Right hindlimb (tissue), 1 donor: ENCODE measurements at regions not wholly inside any gene's neighbourhood (a gene's known extent, or its start where the extent isn't known, plus 50 kb on each side); places are given as distances from the start of the nearest gene placed in this dataset.
A peak's percentile ranks its signal among the peaks of the same experiment; 100 is the strongest.

Source experiments
- DNase-seq: peaks from one replicate; pipeline ENCODE4 v3.0.0-alpha.2; 2018

DNA sequence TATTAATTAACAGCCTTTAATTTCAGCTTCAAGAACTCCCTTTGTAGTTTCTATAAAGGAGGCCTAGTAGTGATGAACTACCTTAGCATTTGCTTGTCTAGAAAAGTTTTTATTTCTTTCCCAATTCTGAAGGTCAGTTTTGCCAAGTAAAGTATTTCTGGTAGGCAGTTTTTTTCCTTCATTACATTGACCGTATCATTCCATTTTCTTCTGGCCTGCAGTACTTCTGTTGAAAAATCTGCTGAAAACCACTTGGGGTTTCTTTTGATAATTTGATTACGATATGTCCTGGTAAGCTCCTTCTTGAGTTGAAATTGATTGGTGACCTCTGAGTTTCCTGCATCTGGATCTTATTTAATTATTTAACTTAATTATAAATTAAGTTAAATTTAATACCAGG is 691.8 kb downstream of the TSN start:
- DNase-seq, result no peak

DNA sequence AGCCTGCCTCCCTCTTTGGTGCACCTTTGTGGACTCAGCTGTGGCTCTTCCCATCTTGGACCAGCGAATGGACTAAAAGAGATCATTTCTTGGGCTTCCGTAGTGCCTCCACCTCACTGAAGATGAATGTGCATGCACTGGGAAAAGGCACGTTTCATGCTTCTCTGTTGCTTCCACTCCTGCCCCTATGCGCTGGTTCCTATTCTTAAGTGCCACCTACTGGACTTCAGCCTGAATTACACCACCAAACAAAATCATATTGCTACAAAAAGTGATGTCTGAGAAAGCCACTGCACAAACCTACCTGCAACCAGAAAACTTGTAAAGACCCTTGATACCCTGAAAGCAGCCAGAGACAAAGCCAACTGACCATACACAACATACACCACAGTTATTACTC is 695.6 kb downstream of the TSN start:
- no peak for DNase-seq

DNA sequence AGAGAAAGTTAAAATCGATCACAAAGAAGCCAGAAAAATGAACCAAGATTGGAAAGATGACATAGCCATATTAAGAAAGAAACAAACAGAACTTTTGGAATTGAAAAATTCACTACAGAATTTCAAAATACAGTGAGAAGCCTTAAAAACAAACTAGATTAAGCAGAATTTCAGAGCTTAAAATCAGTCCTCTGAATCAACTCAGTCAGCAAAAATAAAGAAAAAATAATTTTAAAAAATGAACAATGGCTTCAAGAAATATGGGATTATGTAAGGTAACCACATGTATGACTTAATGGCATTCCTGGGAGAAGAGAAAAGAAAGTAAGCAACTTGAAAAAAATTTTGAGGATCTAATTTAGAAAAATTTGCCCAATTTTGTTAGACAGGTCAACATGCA is 696.2 kb downstream of the TSN start:
- no peak for DNase-seq

DNA sequence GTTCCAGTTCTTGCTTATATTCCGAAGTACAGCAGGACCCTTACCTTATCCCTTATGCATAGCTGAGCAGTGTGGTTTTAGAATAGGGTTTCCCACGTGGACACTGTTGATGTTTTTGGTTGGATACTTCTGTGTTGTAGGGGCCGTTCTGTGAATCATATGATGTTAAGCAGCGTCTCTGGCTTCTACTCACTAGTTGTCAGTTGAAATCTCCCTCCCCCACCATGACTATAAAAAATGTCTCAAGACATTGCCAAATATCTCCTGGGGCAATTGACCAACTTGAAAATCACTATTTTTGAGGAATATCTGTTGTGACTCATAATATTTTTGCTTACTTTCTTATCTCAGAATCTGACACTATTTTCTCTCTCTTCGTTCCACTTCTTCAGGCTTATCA is 713.7 kb downstream of the TSN start:
- DNase-seq, result no peak

DNA sequence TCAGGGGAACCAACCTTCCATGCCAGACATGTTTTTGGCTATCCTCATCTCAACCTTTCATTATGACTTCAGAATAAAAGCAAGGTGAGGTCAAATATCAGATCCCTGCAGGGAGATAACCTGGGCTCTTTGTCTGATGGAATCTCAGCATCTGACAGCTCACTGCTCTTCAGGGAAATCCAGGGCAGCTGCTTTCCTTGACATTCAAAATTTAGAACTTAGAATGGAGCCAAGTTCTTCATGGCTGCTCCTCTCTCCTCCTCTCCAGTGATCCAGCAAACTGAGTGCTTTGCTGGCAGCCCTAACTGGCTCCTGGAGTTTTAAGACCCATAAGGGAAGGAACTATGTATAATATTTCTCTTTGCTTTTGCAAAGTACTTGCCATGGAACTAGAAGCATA is 716.3 kb downstream of the TSN start:
- DNase-seq, result peak; percentile 75

DNA sequence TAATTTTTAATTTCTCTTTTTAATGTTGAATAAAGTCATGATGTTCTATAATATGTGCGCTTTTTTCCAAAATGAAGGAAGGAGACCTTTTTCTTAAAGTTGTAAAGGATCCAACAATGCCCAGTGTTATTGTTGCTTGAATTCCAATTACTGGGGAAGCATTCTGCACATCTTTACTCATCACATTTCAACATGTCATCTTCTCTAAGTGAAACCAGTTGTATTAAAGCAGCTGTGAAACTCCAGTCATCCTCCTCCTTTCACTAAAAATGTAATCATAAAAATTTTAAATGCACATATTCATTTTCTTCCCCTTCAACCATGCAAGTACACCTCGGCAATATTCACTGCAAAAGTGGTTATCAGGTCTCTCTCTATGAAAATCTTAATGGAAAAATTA is 722.7 kb downstream of the TSN start:
- DNase-seq, result no peak

DNA sequence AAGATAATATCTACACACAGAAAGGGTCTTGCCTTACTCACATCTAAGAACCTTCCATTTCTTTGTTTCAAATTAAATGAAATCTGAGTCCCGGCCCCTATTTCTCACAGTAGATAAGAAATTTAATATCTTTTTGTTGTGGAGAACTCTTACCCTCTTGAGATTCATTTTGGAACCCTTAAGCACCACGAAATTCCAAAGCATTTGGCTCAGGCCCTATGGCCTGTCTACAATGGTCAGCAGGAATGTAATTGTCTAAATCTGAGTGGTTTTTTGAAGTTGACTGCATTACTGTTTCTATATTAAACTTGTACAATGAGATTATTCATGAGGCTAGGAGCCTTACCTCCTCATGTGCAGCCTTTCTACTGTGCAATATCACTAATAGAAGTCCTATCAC is 723.3 kb downstream of the TSN start:
- DNase-seq, result no peak

DNA sequence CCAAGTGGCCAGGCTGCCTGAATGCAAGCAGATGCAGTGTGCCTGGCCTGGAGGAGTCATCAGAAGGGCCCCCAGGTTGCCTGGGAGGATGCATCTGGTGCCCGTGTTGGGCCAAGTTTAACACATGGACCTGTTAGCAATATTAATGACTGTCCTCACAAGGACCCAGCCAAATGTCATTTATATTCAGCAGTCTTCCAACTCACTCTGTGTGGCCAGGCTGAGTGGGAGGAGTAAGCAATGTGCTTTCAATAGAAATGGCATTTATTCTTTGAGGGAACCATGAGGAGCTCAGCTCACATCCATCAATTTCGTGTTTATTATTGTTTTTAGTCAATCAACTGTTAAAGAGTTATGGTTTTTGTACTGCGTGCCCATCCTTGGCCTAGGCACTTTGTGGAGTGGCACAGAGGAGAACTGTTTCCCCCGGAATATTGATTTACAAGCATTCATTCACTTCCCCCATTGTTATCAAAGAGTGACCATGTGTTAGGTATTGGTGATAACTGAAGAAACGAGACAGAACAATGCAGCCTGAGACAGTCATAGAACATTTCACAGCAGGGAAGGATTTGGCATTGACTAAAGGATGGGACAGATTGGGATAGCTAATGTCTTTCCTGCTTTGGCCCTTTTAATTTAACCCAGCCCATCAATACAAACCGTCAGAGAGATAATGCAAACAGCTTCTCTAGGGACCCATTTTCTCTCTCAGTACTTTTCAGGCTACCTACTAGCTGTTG is 725.2 kb downstream of the TSN start:
- DNase-seq, result no peak

DNA sequence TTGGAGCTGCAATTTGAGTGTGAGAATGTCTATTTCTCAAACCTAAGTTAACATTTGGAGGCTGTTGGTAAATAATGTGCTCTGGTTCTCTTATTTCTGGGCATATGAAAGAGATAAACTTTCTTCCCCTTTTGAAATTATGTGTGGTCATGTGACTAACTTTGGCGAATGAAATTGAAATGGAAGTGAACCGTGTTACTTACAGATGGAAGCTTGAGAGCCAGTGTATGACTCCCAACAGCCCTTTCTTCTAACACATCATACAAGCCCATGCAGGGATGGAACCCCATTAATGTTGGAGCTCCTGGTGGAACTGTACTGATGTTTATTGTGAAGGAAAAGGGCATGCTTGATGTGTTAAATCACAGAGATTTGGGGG is 725.8 kb downstream of the TSN start:
- no peak for DNase-seq

DNA sequence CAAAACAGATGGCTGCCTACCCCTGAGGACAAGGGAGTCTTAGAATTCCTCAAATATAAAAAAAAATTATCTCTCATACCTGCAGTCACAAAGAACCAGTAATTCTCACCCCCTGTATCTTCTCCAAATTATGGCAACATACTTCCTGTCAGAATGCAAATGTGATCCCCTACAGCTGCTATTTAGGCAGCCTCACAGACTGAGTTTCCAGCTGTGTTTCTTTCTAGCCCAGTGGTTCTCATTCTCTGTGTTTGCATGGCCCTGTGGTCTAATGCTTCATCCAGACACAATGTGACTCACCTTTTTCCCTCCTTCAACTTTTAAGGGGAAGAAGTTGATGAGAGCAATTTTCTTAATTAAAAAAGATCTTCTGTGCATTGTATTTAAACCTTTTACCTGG is 726.3 kb downstream of the TSN start:
- DNase-seq, result no peak

DNA sequence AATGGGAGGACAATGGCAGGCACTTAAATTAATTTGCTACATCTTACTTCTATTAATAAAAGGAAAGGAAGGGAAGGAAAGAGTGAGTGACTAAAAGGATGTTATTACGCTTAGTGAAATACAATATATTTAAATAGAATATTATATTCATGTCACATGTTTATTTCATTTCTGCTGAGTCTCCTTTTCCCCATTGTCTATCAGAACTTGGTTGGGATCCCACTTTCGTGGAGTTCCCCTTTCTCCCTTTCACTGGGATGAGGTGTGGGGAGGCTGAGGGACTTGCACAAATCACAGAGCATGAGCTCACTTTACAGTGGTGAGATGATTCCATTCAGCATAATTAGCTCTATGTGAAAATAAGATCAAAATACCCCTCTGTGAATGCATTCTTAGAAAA is 730.6 kb downstream of the TSN start:
- DNase-seq, result no peak

DNA sequence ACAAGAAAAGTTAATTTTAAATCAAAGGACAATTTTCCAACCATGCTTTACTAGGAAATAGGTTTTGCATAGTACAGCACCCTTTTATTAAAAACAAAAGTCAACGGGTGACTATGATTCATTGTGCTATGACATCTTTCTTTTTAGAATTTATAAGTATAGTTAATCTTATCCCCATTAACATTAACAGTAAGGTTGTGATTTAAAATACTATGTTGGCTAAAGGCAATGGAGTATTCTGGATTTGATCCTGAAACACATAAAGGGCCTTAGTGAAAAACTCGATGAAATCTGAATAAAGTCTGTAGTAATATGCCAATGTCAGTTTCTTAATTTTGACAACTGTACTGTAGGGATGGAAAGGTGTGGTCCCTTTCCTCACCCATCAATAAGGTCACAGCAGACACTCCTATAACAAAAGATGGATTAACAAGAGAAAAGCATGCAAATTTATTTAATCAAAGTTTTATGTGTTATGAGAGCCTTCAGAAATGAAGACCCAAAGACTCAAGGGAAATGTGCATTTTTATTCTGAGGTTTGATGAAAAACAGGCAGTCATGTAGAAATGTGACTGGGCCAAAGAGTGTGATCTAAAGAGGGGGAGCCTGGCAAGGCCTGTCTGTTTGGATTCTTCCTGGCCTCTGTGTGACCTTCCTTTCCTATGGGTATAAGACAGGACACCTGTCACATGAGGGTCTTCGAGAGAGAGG is 731.4 kb downstream of the TSN start:
- peak; percentile 34 for DNase-seq

DNA sequence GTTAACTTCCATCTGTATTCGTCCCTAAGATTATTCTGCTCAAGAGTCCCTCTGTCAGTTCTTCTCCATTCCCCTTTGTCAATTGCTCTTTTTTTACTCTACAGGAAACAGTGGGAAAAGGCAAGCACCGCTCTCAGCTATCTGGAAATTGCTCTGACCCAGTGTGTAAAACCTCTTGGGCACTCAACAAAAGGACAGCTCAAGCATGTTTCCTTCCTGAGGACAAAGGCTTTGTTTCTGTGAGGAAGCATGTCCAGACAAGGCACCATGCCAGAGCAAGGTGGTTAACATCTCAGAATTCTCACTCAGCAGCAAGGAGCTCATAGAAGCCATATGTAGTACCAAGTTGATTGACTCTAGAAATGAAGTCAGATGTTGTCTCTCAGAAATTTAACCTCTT is 735.6 kb downstream of the TSN start:
- DNase-seq, result no peak

DNA sequence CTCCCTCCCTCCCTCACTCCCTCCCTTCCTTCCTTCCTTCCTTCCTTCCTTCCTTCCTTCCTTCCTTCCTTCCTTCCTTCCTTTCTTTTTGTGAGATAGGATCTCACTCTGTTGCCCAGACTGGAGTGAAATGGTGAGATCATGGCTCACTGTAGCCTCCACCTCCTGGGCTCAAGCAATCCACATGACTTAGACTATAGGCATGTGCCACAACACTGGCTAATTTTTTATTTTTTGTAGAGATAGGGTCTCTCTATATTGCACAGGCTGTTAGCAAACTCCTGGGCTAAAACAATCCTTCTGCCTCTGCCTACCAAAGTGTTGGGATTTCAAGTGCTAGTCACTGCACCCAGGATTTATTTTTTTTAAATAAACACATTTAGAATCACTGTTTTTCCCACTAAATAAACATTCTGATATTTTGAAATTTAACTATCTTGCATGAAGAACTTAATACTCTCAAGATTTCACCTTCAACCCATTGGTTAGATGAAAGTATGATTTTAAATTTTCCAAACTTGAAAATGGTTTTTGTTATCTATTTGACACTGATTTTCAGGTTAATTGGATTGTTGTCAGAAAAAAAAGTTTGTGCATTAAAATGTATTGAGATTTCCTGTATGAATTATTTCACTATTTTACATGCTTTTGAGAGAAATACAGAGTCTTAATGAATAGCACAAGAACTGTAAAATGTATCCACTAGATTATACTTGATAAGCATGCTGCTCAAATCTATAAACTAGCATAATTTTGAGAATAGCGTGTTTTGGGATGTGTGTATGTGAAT is 745.1 kb downstream of the TSN start:
- no peak for DNase-seq

DNA sequence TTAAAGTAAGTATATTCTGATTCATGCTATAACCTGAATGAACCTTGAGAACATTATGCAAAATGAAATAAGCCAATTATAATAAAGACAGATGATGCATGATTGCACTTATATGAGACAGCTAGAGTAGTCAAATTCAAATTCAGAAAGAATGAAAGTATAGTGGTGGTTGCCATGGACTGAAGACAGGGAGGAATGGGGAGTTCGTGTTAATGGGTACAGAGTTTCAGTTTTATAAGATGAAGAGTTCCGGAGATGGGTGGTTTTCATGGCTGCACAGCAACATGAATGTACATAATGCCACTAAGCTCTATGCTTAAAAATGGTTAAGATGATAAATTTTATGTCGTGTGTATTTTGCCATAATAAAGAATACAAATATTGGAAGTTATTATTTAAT is 751.2 kb downstream of the TSN start:
- DNase-seq, result no peak

DNA sequence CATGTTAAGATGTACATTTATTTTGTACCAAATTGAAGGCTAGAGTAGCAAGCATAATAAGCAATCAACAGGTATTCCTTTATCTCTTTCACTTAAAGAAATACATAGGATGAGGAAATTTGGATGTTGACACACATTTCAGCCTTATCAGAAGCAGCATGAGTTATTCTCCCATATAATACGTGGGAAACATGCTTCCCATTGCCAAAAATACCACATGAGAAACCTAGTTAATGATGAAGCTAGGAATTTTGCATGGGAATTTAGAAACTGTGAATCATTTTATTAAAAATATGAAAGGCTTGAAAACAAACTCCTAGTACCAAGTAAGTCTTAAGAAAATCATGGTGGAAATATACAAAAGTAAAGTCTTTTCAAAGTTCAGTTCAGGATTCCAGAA is 751.8 kb downstream of the TSN start:
- DNase-seq, result no peak

DNA sequence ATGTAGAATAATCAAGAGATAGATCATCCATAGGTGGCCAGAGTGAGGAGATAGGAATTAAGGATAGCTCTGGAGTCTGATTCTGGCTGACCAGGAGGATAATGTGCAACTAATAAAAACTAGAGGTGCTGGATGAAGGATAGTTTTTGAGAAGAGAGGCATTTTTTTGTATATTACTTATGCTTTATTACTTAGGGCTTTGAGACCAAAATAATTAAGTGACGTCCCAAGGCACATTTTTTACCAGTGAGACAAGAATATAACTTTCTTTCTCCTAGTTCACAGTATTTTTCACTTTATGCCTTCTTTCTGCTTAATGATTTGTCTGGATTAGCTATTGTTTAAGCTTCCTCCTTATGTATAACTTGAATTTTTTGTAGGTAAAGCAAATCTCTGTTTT is 756.6 kb downstream of the TSN start:
- DNase-seq, result no peak

DNA sequence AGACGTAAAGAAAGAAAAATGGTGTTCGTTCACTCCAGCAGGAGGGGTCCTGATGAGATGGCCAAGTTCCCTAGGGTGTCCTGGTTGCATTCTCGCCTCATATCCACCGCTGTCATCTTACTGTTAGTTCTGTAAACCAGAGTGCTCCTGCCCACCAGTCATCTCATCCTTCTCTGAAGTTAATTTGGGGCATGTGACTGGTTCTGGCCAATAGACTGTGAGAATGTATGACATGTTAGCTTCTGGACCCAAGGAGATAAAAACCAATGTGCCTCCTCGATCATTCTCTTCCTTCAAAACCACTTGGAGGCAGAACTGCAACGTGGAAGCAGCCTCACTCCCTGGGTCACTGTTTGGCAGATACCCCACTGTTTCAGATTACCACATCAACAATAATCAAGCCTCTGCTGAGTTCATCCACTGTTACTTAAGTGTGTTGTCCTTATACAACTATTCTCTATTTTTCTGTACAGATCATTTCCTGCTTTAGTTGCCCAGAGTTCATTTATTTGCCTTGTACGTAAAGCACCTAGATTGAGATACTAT is 759.1 kb downstream of the TSN start:
- no peak for DNase-seq

DNA sequence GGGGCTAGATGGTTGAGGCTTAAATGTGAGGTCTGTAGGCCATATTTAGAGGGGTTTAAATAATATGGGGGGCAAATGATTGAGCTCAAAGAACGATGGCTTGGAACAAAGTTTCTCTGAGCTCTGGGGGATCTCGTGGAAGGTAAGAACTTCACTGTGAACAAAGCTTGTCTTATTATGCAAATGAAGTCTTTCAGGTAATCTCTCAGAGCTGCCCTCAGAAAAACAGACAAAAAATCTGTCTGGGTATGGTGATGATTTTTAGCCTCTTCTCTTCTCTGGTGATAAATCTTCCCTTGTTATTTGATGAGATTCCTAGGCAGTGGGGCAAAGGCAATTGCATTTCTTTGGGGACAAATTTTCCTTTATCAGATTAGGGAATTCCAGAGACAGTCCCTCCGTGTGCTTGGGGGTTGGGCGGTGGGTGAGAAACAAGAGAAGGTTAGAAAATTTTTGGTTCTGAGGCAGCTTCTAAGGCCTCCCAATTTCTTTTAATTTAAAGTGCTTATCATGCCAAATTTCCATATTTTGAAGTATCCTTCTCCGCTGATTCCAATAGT is 760.4 kb downstream of the TSN start:
- DNase-seq, result no peak

DNA sequence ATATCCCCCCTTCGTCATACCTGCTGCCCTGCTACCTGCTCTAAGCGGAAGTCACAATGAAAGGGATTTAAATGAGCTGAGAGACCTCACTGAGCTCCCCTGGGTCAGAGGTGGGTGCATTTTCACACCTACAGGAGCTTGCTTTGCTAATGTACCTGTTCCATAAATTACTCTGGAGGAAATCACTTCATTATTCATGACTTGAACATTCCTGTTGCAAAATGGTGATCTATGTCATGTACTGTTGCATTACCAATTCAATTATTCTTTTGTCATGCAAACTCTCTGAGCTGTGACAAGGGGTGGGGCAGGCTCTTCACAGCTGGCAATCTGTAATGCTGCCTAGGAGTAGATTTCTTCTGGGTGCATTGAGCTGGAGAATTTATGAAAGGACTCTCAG is 761.3 kb downstream of the TSN start:
- no peak for DNase-seq

DNA sequence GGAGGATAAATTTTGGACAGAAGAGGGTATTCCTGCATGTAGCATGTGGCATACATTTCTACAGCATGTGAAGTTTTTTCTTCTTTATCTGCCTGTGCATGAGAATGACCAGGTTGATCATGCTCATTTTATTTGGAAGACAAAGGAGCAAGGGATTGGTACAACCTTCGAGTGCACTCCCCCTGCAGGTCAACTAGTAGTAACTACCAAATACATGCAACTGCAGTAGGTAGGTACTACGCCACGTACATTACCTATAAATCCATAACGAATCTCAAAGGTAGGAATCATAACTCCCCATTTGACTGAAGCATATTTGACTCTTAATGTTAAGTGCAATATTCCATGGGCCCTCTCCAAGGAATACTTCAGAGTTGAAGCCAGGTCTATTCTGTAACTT is 763.9 kb downstream of the TSN start:
- no peak for DNase-seq

DNA sequence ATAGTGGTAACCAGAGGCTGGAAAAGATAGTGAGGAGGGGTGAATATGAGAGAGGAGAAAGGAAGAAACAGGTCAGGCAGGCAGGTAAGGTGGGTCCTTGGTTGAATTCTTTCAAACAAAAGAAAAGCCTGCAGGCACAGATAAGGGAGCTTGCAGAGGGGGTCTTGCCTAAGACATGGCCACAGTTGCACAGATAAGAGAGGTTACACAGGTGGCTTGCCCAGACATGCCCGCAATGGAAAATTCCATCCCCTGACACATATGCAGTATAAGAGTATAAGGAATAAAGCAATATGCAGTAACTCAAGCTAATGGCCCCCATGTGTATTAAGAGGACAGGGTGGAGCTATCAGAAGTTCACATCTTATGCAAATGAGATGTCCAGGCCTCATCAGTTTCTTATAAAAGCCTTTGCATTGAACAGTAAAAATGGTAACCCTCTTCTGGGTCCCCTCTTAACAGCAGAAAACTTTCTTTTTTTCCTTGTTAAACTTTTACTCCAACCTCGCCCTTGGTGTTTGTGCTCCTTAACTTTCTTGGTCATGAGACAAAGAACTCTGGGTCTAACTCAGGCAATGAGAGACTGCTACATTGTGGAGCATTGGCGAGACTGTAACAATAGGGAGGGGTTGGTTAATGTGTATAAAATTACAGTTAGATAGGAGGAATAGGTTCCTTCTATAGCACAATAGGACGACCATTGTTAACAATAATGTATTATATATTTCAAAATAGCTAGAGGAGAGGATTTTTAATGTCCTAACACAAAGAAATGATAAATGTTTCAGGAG is 764.6 kb downstream of the TSN start:
- DNase-seq, result no peak

DNA sequence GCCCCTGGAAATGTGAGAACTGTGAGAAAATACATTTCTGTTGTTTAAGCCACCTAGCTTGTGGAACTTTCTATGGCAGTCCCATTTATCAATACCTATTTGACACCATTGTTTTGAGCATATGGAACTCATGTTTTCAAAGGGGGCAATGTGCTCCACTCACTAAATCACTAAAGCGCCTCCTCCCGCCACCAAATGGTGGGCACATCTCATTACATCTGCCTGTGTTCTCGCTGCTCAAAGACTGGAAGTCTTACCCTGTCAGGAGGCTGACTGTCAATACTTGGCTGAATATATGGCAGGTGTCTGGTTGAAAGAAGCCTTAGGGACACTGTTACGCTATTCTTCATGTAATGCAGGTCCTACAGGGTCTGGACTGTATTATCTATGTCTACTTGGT is 767.7 kb downstream of the TSN start:
- no peak for DNase-seq
